ENCODE measurements at regions not wholly inside any gene's neighbourhood (a gene's known extent, or its start where the extent isn't known, plus 50 kb on each side); places are given as distances from the start of the nearest gene placed in this dataset.

DNA sequence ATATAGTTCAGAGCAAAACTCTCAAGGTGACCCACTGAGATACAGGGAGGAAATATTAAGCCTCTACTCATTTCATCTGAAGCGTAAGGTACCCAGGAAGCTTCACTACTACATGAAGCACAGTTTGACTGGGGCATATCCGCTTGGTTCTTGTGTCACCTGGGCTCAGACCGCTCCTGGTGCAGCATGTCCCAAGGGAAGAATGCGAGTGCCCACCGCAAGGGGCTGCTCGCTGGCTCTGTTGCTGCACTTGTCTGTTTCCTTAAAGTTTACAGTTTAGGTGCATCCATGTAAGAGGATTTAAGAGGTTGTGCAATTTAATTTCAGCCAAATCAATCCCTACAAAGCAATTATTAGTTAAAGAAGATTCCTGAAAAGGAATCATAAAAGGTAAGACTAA is 507.8 kb downstream of the FBXO15 start:
- H3K27me3 ChIP-seq (ENCODE audit: insufficient read depth, low read length) = no peaks in the 10 kb centered on the region
- no TSS peak for BruUV-seq (replicated peaks)
- H3K27ac ChIP-seq (ENCODE audit: low read depth, low read length) = no peak overlapping the region
- H4K20me1 ChIP-seq (ENCODE audit: insufficient read depth) = no peaks in the 10 kb centered on the region
- POLR2A ChIA-PET = no interaction called here
- no peaks in the 10 kb centered on the region for H3K36me3 ChIP-seq (ENCODE audit: control insufficient read depth in 1 of 2, insufficient read depth in 2 of 2, low read length in 2 of 2)
- CTCF ChIA-PET = no interaction called here
- no peak overlapping the region for H2AFZ ChIP-seq (ENCODE audit: low read depth, low read length, poor library complexity, severe bottlenecking)
- ATAC-seq = no peak
- H3K4me1 ChIP-seq (ENCODE audit: control insufficient read depth in 1 of 2, insufficient read depth in 2 of 2, low read length in 2 of 2) = no peaks in the 10 kb centered on the region
- H3K4me2 ChIP-seq (ENCODE audit: low read length) = no peak overlapping the region
- no peak for DNase-seq (ENCODE audit: low read depth, low spot score)
- no peaks in the 10 kb centered on the region for H3K9me2 ChIP-seq (ENCODE audit: insufficient read depth)
- H3K9ac ChIP-seq (ENCODE audit: low read length) = no peak overlapping the region
- intact Hi-C loops (cut with micrococcal nuclease) = no loop called here
- H3K79me2 ChIP-seq (ENCODE audit: insufficient read depth, low read length) = no peaks in the 10 kb centered on the region
- RAD21 ChIA-PET (ENCODE audit: low non-redundant PET in 1 of 2, low total read pairs in 2 of 2, uncharacterized antibody in 2 of 2, unreplicated experiment in 2 of 2) = no interaction called here
- no peak for TF ChIP-seq EZH2 (IDR thresholded peaks at IDR 0.05)
- no peak for TF ChIP-seq ZBTB33 (IDR thresholded peaks at IDR 0.05; ENCODE audit: extremely low read depth, insufficient replicate concordance, low read length)
- TF ChIP-seq POLR2A (IDR thresholded peaks at IDR 0.05; ENCODE audit: borderline replicate concordance, extremely low read depth, insufficient read depth, insufficient read length) = no peak
- no peak for TF ChIP-seq JUND (IDR thresholded peaks at IDR 0.05)
- TF ChIP-seq ZFX (IDR thresholded peaks at IDR 0.05) = no peak
- TF ChIP-seq SRF (IDR thresholded peaks at IDR 0.05; ENCODE audit: low read depth) = no peak
- TF ChIP-seq, protein P1, sequence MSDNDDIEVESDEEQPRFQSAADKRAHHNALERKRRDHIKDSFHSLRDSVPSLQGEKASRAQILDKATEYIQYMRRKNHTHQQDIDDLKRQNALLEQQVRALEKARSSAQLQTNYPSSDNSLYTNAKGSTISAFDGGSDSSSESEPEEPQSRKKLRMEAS (IDR thresholded peaks at IDR 0.05) = no peak
- TF ChIP-seq RAD21 (IDR thresholded peaks at IDR 0.05; ENCODE audit: low read depth) = no peak
- no peak for TF ChIP-seq EGR1 (IDR thresholded peaks at IDR 0.05; ENCODE audit: low read depth)
- TF ChIP-seq CEBPB (IDR thresholded peaks at IDR 0.05; ENCODE audit: low read depth) = no peak
- TF ChIP-seq SIN3A (IDR thresholded peaks at IDR 0.05; ENCODE audit: low read depth) = no peak
- TF ChIP-seq CBX3 (IDR thresholded peaks at IDR 0.05; ENCODE audit: low read depth) = no peak
- TF ChIP-seq, protein P2, sequence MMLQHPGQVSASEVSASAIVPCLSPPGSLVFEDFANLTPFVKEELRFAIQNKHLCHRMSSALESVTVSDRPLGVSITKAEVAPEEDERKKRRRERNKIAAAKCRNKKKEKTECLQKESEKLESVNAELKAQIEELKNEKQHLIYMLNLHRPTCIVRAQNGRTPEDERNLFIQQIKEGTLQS (IDR thresholded peaks at IDR 0.05) = no peak
- TF ChIP-seq ELF1 (IDR thresholded peaks at IDR 0.05; ENCODE audit: borderline replicate concordance, low read depth) = no peak
- peaks cover 4 to 6% of the 10 kb centered on the region in 2 experiments; a peak in 2 of 4 replicates for H3K9me3 ChIP-seq (ENCODE audit: control insufficient read depth in 1 of 2, insufficient read depth in 1 of 2, low read depth in 1 of 2, low read length in 2 of 2)
- H3K4me3 ChIP-seq (replicated peaks in 1 of 2; ENCODE audit: low read depth in 1 of 2, low read length in 2 of 2) = no peak overlapping the region
